DND-41 (cell line): ENCODE measurements at regions not wholly inside any gene's neighbourhood (a gene's known extent, or its start where the extent isn't known, plus 50 kb on each side); places are given as distances from the start of the nearest gene placed in this dataset.

ENCODE experiments used
- EZH2 ChIP-seq: IDR thresholded peaks from 3 replicates; pipeline ENCODE4 v1.6.1; 2012; ENCODE audit warnings: borderline replicate concordance, low read depth, mild to moderate bottlenecking, moderate library complexity, low read length, inconsistent platforms; ENCODE audit not compliant: severe bottlenecking
- TF ChIP-seq, protein P1 (sequence below): IDR thresholded peaks from 2 replicates; pipeline ENCODE4 v1.5.1; 2012; ENCODE audit warnings: borderline replicate concordance, low read length, moderate library complexity, mild to moderate bottlenecking; ENCODE audit not compliant: poor library complexity, severe bottlenecking; ENCODE audit errors: extremely low read depth

DNA sequence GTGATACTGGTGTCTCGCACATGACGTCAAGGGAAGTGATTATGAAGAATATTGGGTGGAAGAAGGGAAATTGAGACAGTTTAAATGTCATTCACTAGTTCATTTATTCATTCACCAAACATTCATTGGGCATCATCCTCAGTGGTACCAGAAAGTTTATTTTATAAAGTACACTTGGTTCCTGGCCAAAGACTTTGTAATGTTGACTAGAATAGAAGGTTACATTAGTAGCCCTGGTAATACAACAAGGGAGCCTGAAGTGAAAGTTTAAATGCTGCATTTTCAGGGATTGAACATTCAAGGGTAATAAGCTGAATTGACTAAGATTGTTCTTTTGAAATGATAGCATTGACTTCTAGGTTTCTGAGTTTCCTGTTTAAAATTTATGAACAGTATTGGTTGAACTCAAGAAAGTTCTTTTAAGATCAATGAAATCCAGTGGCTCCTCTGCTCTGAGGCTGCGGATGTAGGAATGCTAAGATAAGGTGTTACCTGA, 236.8 kb upstream of the BTG1 start:
- TF ChIP-seq, protein P1, sequence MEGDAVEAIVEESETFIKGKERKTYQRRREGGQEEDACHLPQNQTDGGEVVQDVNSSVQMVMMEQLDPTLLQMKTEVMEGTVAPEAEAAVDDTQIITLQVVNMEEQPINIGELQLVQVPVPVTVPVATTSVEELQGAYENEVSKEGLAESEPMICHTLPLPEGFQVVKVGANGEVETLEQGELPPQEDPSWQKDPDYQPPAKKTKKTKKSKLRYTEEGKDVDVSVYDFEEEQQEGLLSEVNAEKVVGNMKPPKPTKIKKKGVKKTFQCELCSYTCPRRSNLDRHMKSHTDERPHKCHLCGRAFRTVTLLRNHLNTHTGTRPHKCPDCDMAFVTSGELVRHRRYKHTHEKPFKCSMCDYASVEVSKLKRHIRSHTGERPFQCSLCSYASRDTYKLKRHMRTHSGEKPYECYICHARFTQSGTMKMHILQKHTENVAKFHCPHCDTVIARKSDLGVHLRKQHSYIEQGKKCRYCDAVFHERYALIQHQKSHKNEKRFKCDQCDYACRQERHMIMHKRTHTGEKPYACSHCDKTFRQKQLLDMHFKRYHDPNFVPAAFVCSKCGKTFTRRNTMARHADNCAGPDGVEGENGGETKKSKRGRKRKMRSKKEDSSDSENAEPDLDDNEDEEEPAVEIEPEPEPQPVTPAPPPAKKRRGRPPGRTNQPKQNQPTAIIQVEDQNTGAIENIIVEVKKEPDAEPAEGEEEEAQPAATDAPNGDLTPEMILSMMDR: no peak
- no peak for TF ChIP-seq EZH2
